NCI-H146 treated with DMSO at 0.1 percent for 48 hours (cell line): ENCODE measurements at regions not wholly inside any gene's neighbourhood (a gene's known extent, or its start where the extent isn't known, plus 50 kb on each side); places are given as distances from the start of the nearest gene placed in this dataset.

Experiments used
- DNase-seq: peaks from one replicate; lab custom pipeline; 2025; ENCODE audit not compliant: unreplicated experiment; lab: John Stamatoyannopoulos, UW

- DNase-seq = no peak
These were observed 125.5 kb upstream of the SMIM21 start for GRCh38 chr18:75553021-75553420.

- no peak for DNase-seq
These were observed 123.6 kb upstream of the SMIM21 start for GRCh38 chr18:75551071-75551470.

- no peak for DNase-seq
These were observed 120.9 kb upstream of the SMIM21 start for GRCh38 chr18:75548353-75548905.

GRCh38 chr18:75546964-75547363 is 119.5 kb upstream of the SMIM21 start:
- no peak for DNase-seq

GRCh38 chr18:75545189-75545588 is 117.7 kb upstream of the SMIM21 start:
- no peak for DNase-seq

- DNase-seq = no peak
These were observed 117.0 kb upstream of the SMIM21 start for GRCh38 chr18:75544496-75544895.

GRCh38 chr18:75544051-75544481 is 116.6 kb upstream of the SMIM21 start:
- no peak for DNase-seq

- no peak for DNase-seq
These were observed 111.2 kb upstream of the SMIM21 start for GRCh38 chr18:75538727-75539126.

GRCh38 chr18:75533950-75534349 is 106.4 kb upstream of the SMIM21 start:
- no peak for DNase-seq

GRCh38 chr18:75533209-75533608 is 105.7 kb upstream of the SMIM21 start:
- no peak for DNase-seq

- no peak for DNase-seq
These were observed 104.5 kb upstream of the SMIM21 start for GRCh38 chr18:75531851-75532459.

- DNase-seq = no peak
These were observed 103.8 kb upstream of the SMIM21 start for GRCh38 chr18:75531212-75531850.

GRCh38 chr18:75530566-75531211 is 103.2 kb upstream of the SMIM21 start:
- no peak for DNase-seq

- no peak for DNase-seq
These were observed 102.6 kb upstream of the SMIM21 start for GRCh38 chr18:75530118-75530517.

- DNase-seq = no peak
These were observed 101.9 kb upstream of the SMIM21 start for GRCh38 chr18:75529394-75529793.

GRCh38 chr18:75527848-75528685 is 100.6 kb upstream of the SMIM21 start:
- no peak for DNase-seq

- no peak for DNase-seq
These were observed 98.5 kb upstream of the SMIM21 start for GRCh38 chr18:75526038-75526437.

- no peak for DNase-seq
These were observed 97.8 kb upstream of the SMIM21 start for GRCh38 chr18:75525331-75525730.

- no peak for DNase-seq
These were observed 97.3 kb upstream of the SMIM21 start for GRCh38 chr18:75524841-75525240.

GRCh38 chr18:75524181-75524580 is 96.7 kb upstream of the SMIM21 start:
- DNase-seq = no peak

- DNase-seq = no peak
These were observed 94.3 kb upstream of the SMIM21 start for GRCh38 chr18:75521816-75522215.
